ENCODE measurements at regions not wholly inside any gene's neighbourhood (a gene's known extent, or its start where the extent isn't known, plus 50 kb on each side); places are given as distances from the start of the nearest gene placed in this dataset.

DNA sequence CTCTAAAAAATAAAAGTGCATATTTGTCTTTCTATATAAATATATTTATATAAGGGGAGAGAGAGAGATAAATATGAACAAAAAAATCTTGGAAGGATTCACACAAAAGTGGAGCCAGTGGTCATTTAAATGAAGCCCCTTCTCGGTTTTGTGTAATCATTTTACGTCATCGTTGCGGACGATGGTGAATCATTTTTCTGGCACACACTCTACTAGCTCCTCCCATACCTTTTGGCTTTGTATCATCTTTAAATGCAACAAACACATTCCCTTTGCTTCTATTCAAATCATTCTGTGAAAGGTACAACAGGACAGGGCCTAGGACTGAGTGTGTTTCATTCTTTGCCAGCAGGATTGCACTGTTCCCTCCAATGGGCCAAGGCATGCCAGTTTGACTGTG is 186.8 kb downstream of the TGFB2 start:
- TF ChIP-seq, protein P1, sequence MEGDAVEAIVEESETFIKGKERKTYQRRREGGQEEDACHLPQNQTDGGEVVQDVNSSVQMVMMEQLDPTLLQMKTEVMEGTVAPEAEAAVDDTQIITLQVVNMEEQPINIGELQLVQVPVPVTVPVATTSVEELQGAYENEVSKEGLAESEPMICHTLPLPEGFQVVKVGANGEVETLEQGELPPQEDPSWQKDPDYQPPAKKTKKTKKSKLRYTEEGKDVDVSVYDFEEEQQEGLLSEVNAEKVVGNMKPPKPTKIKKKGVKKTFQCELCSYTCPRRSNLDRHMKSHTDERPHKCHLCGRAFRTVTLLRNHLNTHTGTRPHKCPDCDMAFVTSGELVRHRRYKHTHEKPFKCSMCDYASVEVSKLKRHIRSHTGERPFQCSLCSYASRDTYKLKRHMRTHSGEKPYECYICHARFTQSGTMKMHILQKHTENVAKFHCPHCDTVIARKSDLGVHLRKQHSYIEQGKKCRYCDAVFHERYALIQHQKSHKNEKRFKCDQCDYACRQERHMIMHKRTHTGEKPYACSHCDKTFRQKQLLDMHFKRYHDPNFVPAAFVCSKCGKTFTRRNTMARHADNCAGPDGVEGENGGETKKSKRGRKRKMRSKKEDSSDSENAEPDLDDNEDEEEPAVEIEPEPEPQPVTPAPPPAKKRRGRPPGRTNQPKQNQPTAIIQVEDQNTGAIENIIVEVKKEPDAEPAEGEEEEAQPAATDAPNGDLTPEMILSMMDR (IDR thresholded peaks at IDR 0.05 in 2 of 3, conservative IDR thresholded peaks at IDR 0.05 in 1 of 3; ENCODE audit: insufficient read depth in 2 of 3, low read depth in 1 of 3, low read length in 3 of 3), result no peak
- TF ChIP-seq ZNF24 (IDR thresholded peaks at IDR 0.05), result no peak
- TF ChIP-seq U2AF2 (optimal IDR thresholded peaks at IDR 0.05; ENCODE audit: low read depth, low read length), result no peak
- no peak for TF ChIP-seq PHB2 (IDR thresholded peaks at IDR 0.05; ENCODE audit: low read depth)
- TF ChIP-seq, protein P2, sequence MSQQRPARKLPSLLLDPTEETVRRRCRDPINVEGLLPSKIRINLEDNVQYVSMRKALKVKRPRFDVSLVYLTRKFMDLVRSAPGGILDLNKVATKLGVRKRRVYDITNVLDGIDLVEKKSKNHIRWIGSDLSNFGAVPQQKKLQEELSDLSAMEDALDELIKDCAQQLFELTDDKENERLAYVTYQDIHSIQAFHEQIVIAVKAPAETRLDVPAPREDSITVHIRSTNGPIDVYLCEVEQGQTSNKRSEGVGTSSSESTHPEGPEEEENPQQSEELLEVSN (IDR thresholded peaks at IDR 0.05; ENCODE audit: borderline replicate concordance in 1 of 2, extremely low read depth in 1 of 2, insufficient read depth in 1 of 2, insufficient read length in 1 of 2, low read depth in 1 of 2, low read length in 1 of 2, poor library complexity in 1 of 2, severe bottlenecking in 1 of 2), result no peak
- TF ChIP-seq KDM1A (IDR thresholded peaks at IDR 0.05), result no peak
- TF ChIP-seq NFE2L1 (tag; IDR thresholded peaks at IDR 0.05; ENCODE audit: borderline replicate concordance, low read depth), result no peak
- TF ChIP-seq ZFP36 (IDR thresholded peaks at IDR 0.05; ENCODE audit: low read depth, low read length, partially characterized antibody), result no peak
- TF ChIP-seq ATF7 (IDR thresholded peaks at IDR 0.05), result no peak
- TF ChIP-seq, protein P3, sequence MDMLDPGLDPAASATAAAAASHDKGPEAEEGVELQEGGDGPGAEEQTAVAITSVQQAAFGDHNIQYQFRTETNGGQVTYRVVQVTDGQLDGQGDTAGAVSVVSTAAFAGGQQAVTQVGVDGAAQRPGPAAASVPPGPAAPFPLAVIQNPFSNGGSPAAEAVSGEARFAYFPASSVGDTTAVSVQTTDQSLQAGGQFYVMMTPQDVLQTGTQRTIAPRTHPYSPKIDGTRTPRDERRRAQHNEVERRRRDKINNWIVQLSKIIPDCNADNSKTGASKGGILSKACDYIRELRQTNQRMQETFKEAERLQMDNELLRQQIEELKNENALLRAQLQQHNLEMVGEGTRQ (CRISPR knock-in tag; IDR thresholded peaks at IDR 0.05), result no peak
- no peak for TF ChIP-seq NFATC3 (IDR thresholded peaks at IDR 0.05)
- no peak for TF ChIP-seq MAFG (tag; conservative IDR thresholded peaks at IDR 0.05)
